ENCODE measurements at regions not wholly inside any gene's neighbourhood (a gene's known extent, or its start where the extent isn't known, plus 50 kb on each side); places are given as distances from the start of the nearest gene placed in this dataset.

GRCh38 chr4:57234252-57234775 is 124.1 kb upstream of the IGFBP7 start:
- DNase-seq: no peak

- DNase-seq: peak; percentile 11 to 36
These were observed 123.2 kb upstream of the IGFBP7 start for GRCh38 chr4:57233386-57233785.

DNA sequence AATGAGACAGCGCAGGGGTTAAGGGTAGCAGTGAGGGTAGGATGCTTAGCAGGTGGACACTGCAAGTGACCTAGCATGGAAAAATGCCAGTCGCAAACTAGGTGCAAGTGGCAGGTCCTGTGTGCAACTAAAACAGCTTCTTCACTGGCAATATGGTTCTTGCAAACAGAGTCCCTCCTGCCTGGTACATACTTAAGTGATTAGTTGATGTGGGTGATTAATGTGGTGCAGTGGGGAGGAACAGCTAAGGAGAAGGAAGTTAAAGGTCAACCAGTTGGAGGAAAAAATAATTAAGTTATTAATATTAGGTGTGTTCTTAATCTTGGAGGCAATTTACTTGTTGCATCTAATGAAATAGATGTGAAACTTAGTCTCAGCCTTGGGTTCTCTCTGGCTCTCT is 121.6 kb upstream of the IGFBP7 start:
- no peak for DNase-seq

- no peak for DNase-seq
These were observed 110.5 kb upstream of the IGFBP7 start for GRCh38 chr4:57220734-57221133.

GRCh38 chr4:57220172-57220571 is 110.0 kb upstream of the IGFBP7 start:
- no peak for DNase-seq

GRCh38 chr4:57219431-57219830 is 109.2 kb upstream of the IGFBP7 start:
- DNase-seq: no peak

- DNase-seq: no peak
These were observed 104.6 kb upstream of the IGFBP7 start for GRCh38 chr4:57214654-57215411.

GRCh38 chr4:57211131-57211530 is 100.9 kb upstream of the IGFBP7 start:
- no peak for DNase-seq

DNA sequence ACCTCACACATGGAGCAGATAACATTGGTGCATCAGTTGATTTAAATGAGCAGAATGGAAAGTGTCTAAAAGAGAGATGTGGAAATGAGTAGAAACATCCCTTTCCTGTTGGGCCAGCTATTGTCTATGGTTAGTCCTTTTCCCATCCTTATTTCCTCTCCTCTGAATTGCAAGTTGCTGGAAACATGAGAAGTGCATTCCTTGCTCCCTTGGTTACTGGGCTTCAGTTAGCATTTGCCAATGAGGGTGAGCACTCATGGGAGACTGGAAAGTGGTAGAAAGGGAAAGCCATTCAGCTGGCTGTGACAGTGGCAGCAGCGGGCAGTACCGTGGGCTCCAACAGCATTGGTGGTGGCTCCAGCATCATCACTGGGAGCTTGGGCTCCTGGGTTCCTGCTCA is 96.0 kb upstream of the IGFBP7 start:
- DNase-seq: no peak

- no peak for DNase-seq
These were observed 95.4 kb upstream of the IGFBP7 start for GRCh38 chr4:57205580-57205979.

DNA sequence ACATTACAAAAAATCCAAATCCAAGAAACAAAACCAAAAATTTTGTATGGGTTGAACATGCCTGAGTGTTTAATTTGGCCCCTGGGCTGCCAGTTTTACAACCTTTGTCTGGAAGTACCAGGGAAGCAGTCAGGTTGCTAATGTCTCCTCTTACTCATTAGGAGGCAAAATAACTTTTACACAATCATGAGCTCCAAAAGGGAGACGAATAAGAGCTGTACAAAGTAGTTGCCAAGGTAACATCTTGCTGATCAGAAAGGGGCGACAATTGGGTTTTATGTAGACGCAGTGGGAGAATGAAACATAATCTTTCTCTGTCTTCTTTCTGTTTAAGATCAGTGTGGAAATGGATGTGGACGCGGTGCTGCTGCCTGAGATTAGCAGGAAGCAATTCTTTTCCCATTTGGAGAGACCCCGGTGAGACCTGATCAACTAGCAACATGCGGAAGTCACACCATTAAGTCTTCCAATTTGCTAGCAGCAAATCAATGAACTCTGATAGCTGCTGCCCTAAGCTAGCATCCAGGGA is 90.7 kb upstream of the IGFBP7 start:
- DNase-seq: no peak

DNA sequence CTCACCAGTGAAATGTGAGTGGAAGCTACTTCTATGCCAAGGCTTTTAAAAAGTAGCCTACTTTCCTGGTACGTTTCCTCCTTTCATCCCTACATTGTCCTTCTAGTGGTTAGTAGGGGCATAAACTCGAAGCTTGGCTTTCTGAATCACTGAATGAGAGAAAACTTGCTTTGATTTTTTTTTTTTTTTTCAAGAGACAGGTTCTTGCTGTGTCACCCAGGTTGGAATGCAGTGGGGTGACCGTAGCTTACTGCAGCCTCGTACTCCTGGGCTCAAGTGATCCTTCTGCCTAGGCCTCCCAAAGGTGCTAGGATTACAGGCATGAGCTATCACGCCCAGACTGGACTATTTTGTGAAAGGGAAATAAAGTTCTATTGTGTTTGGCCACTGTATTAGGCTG is 89.1 kb upstream of the IGFBP7 start:
- no peak for DNase-seq

- DNase-seq: no peak
These were observed 85.4 kb upstream of the IGFBP7 start for GRCh38 chr4:57195622-57196021.

DNA sequence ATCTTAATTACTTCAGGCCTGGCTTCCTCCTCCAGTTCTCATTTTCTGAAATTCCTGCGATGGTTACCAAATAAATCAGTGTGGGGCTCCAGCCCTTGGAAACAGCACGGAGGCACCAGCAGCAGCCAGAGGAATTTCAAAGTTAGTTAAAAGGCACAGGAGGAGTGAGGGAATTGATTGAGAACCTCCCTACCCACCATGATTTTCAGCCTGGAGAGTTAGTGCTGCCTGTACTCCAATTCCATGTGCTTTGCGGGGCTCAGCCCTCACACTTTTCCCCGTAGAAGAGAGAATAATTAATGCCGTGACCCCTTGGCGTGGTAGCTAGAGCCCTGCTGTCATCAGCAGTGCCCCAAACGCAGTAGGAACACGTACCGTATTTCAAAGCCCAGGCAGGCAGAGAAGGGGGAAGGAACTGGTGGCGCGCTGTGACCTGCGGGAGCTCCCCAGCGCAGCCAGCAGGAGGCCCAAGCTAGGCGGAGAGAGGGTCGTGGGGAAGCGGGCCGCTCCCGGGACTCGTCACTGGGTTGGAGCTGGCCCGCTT is 84.0 kb upstream of the IGFBP7 start:
- no peak for DNase-seq

DNA sequence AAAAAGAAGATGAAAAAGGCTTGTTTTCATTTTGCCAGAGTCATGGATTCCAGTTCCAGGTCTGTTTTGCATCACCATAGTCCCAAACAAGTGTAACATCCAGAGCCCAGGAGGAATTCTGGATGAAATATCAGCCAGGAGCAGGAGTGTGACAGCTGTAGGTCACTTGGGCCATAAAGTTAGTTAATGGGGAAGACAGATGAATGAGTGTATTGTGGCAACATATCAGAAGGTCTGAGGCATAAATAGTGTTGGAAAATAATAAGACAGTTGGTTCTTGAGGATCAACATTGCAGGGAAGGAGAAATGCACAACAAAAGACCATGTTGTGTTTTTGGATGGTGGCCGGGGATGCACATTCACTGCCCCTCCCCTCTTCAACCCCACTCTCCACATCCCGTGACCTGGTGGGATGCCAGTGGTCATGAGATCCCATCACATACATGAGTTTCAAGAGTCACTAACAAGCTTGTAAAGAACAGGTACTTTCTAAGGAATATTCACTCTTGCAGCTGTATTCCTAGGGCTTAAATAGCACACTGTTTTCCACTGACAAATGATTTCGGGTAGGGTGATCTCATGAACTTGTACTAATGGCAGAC is 83.1 kb upstream of the IGFBP7 start:
- DNase-seq: no peak

GRCh38 chr4:57191523-57192034 is 81.4 kb upstream of the IGFBP7 start:
- peak; percentile 35 to 39 for DNase-seq

DNA sequence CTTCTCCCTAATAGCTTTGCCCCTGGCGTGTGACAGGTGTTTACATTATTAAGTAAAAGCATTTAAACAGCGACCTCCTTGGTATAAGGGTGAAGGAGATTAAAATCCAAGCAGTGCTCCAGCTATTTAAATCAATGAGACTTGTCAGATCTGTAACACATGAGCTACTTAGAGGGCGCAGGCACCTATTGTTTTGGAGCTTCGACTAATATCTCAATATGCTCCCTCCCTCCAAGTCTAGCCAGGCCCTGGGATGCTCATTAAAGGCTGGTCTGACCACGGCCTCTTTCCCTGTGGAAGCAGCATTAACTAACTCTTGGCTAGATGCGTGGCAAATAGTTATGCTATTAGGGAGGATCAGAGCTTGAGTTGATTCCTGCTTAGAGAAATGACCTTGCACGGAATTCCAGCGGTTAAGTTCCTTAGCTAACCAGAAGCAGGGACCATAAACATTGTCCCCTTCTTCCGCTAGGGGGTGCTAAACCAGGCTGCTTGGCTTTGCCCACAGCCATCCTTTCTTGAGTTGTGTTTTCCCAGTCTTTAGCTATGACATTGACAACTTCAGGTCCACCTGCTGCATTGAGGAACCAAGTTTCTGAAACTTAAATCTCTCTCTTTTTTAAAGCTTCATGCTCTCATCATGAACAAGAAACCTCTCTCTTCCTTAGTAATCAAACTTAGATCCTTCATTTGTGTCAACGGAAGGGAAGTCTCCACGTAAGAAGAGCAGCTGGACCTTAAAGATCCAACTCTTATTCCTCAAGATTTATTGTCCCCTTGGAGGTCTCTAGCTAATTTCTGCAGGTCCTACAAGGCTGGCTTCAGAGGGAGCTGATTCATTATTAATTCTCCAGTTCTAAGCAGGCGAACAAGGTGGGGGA is 80.7 kb upstream of the IGFBP7 start:
- no peak for DNase-seq

DNA sequence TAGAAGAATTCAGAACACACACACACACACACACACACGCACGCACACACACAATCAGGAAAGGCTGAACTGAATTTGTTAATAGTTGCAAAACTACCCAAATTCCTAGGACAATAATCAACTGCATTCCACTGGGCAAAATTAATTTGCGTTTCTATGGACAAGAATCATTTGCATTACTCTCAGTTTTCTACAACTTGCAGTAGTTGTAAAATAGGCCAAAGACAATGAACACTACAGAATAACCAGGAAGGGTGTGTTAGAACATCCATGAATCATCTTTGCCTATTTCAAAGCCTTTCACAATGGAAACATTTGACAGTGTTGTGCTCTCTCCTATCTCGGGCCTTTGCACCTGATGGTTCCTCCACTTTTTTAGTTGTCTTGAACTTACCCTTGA is 77.1 kb upstream of the IGFBP7 start:
- DNase-seq: no peak

- no peak for DNase-seq
These were observed 74.3 kb upstream of the IGFBP7 start for GRCh38 chr4:57184378-57185029.

GRCh38 chr4:57182132-57182874 is 72.1 kb upstream of the IGFBP7 start:
- DNase-seq: no peak

Data from right lung (tissue), 2 donors.